ENCODE measurements at regions not wholly inside any gene's neighbourhood (a gene's known extent, or its start where the extent isn't known, plus 50 kb on each side); places are given as distances from the start of the nearest gene placed in this dataset.

DNA sequence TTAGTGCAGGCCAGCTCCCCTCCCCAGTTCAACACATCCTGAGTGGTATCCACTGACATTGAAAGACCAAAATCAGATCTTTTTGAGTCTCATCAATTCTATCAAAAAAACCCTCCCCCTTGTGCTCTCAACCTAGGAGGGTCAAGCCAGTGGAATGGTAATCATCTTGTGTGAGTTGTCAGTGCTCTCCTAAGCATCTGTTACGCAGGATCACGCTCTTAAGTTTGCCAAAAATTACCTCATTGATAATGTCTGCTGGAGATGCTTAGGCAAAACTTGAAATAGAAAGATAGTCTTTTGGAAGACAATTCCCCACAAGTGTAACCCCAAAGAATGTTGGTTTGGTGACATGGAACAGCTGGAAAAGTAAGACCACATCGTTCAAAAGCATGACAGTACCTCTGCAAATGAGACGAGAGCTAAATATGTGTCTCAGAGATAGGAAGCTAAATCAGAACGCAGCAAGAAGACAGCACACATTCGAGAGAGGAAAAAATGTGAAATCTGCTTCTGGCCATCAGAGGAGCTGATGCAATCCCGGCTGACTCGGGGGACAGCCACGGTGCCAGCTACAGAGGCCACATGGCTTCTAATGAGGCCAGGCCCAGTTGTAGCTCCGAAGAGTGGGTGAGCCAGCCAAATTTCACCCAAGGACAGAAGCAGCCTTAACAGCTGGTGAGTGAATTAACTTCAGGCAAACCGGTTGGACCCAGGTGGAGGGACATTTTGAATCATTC is 753.9 kb downstream of the RNF144A start:
- TF ChIP-seq, protein P1, sequence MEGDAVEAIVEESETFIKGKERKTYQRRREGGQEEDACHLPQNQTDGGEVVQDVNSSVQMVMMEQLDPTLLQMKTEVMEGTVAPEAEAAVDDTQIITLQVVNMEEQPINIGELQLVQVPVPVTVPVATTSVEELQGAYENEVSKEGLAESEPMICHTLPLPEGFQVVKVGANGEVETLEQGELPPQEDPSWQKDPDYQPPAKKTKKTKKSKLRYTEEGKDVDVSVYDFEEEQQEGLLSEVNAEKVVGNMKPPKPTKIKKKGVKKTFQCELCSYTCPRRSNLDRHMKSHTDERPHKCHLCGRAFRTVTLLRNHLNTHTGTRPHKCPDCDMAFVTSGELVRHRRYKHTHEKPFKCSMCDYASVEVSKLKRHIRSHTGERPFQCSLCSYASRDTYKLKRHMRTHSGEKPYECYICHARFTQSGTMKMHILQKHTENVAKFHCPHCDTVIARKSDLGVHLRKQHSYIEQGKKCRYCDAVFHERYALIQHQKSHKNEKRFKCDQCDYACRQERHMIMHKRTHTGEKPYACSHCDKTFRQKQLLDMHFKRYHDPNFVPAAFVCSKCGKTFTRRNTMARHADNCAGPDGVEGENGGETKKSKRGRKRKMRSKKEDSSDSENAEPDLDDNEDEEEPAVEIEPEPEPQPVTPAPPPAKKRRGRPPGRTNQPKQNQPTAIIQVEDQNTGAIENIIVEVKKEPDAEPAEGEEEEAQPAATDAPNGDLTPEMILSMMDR (IDR thresholded peaks at IDR 0.05; ENCODE audit: low read depth, low read length, poor library complexity, severe bottlenecking) = no peak
- TF ChIP-seq EZH2phosphoT487 (IDR thresholded peaks at IDR 0.05; ENCODE audit: borderline replicate concordance, low read length) = no peak

All from DOHH2 (cell line).